OCI-LY3 (cell line): ENCODE measurements at regions not wholly inside any gene's neighbourhood (a gene's known extent, or its start where the extent isn't known, plus 50 kb on each side); places are given as distances from the start of the nearest gene placed in this dataset.

Source experiments
- EZH2phosphoT487 ChIP-seq: fragments of 200-600 bp; shearing (Covaris generic); IDR thresholded peaks from 2 replicates; pipeline ENCODE4 v1.6.1; 2018; ENCODE audit warnings: antibody characterized with exemption, mixed run types, low read depth
- TF ChIP-seq, protein P1 (sequence below): fragments of 200-600, 300-600 bp; sonication (generic); IDR thresholded peaks from 2 replicates; pipeline ENCODE4 v1.5.1; 2014; ENCODE audit warnings: antibody characterized with exemption, low read length, low read depth

DNA sequence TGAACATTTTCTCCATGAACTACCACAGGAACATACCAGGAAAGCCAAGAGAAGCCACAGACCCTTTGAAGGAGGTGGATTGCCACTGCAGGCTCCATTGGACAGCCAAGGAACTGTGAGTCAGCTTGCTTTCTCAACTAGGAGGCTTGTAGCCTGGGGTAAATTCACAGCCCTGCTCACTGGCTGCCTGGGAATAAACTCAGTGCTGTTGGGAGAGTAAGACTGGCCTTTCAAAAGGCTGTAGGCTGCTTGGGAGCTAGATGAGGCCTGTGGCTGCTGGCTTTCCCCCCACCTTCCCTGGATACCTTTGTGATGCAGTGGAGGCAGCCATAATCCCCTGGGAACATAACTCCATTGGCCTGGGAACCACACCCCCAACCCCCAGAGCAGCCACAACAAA is 223.5 kb upstream of the RBMS3 start:
- TF ChIP-seq, protein P1, sequence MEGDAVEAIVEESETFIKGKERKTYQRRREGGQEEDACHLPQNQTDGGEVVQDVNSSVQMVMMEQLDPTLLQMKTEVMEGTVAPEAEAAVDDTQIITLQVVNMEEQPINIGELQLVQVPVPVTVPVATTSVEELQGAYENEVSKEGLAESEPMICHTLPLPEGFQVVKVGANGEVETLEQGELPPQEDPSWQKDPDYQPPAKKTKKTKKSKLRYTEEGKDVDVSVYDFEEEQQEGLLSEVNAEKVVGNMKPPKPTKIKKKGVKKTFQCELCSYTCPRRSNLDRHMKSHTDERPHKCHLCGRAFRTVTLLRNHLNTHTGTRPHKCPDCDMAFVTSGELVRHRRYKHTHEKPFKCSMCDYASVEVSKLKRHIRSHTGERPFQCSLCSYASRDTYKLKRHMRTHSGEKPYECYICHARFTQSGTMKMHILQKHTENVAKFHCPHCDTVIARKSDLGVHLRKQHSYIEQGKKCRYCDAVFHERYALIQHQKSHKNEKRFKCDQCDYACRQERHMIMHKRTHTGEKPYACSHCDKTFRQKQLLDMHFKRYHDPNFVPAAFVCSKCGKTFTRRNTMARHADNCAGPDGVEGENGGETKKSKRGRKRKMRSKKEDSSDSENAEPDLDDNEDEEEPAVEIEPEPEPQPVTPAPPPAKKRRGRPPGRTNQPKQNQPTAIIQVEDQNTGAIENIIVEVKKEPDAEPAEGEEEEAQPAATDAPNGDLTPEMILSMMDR = no peak
- no peak for TF ChIP-seq EZH2phosphoT487
